Testis (tissue), 2 donors: ENCODE measurements at regions not wholly inside any gene's neighbourhood (a gene's known extent, or its start where the extent isn't known, plus 50 kb on each side); places are given as distances from the start of the nearest gene placed in this dataset.

ENCODE experiments used
- POLR2A ChIP-seq: fragments of 450-650 bp; IDR thresholded peaks from one replicate; pipeline ENCODE4 v1.6.1; 2017; ENCODE audit warnings: antibody characterized with exemption, mild to moderate bottlenecking, moderate library complexity
- TF ChIP-seq, protein P1 (sequence below), 3 experiments: fragments of 450-650 bp in 2 of 3; fragments of 200-600 bp in 1 of 3; sonication (generic) in 1 of 3; IDR thresholded peaks; one replicate each; pipeline ENCODE4 v1.5.1; 2016 to 2019; ENCODE audit warnings: antibody characterized with exemption in 3 of 3, mild to moderate bottlenecking in 2 of 3, moderate library complexity in 1 of 3

DNA sequence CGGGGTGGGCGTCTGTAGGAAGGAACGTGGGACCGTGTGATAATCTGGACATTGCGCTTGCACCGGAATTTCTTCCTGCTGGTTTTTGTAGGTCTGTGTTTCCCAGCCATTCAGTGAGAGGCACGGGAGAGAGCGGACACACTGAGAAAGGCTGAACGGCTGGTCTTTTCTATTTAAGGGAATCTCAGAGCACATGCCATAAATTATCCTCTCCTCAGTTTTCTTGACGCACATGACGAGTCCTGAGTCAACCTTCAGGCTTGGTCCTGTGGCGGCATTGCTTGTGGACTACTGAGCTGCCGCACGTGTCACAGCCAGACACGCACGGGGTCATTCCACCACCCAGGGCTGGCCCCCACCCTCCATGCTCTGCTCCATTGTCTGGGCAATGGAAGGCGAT, 519.3 kb upstream of the ID2 start:
- TF ChIP-seq, protein P1, sequence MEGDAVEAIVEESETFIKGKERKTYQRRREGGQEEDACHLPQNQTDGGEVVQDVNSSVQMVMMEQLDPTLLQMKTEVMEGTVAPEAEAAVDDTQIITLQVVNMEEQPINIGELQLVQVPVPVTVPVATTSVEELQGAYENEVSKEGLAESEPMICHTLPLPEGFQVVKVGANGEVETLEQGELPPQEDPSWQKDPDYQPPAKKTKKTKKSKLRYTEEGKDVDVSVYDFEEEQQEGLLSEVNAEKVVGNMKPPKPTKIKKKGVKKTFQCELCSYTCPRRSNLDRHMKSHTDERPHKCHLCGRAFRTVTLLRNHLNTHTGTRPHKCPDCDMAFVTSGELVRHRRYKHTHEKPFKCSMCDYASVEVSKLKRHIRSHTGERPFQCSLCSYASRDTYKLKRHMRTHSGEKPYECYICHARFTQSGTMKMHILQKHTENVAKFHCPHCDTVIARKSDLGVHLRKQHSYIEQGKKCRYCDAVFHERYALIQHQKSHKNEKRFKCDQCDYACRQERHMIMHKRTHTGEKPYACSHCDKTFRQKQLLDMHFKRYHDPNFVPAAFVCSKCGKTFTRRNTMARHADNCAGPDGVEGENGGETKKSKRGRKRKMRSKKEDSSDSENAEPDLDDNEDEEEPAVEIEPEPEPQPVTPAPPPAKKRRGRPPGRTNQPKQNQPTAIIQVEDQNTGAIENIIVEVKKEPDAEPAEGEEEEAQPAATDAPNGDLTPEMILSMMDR (IDR thresholded peaks at IDR 0.05), result no peak
- no peak for TF ChIP-seq POLR2A
